ENCODE measurements at regions not wholly inside any gene's neighbourhood (a gene's known extent, or its start where the extent isn't known, plus 50 kb on each side); places are given as distances from the start of the nearest gene placed in this dataset.

DNA sequence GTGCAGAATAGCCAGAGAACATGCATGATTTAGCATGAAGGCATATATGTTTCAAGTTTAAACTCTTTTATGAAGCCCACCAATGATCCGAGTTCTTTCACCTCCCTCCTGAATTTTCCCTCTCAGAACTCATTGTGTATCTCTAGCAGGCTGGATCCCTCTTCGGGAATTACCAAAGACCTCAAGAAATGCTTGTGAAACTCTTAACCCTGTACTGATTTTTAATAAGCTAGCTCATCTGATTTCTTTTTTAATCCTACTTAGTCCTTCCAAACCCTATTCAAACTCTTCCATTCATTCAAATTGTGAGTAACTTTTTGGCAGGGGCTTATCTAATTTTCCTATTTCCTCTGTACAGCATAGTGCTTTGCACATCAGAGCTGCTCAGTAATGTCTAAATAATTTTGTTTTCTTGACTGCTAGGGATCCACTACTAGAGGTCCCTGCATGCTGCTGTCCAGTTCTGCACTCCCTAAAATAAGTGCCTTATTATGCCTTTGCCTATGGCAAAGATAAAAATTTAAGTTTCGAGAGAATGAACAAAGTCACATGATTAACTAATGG lies 723.8 kb downstream of the CDH11 start:
- no peaks in the 10 kb centered on the region for H3K4me1 Mint-ChIP-seq (ENCODE audit: low read depth, unreplicated experiment)
- Histone ChIP-seq H3K4me3 (ENCODE audit: low read depth, low read length) (no peak overlapping the region), H3K36me3 (ENCODE audit: control insufficient read depth, insufficient read depth, low read length) (no peaks in the 10 kb centered on the region), H3K4me1 (no peaks in the 10 kb centered on the region), H3K9me3 (no peaks in the 10 kb centered on the region; the same call in 1 of the 2 replicates), H3K27me3 (replicated peaks; ENCODE audit: control insufficient read depth, insufficient read depth, low read length) (no peaks in the 10 kb centered on the region)
- no TSS peak for BruUV-seq (replicated peaks)
- H3K36me3 Mint-ChIP-seq (ENCODE audit: insufficient read depth, unreplicated experiment), result no peaks in the 10 kb centered on the region
- TF ChIP-seq, protein P1, sequence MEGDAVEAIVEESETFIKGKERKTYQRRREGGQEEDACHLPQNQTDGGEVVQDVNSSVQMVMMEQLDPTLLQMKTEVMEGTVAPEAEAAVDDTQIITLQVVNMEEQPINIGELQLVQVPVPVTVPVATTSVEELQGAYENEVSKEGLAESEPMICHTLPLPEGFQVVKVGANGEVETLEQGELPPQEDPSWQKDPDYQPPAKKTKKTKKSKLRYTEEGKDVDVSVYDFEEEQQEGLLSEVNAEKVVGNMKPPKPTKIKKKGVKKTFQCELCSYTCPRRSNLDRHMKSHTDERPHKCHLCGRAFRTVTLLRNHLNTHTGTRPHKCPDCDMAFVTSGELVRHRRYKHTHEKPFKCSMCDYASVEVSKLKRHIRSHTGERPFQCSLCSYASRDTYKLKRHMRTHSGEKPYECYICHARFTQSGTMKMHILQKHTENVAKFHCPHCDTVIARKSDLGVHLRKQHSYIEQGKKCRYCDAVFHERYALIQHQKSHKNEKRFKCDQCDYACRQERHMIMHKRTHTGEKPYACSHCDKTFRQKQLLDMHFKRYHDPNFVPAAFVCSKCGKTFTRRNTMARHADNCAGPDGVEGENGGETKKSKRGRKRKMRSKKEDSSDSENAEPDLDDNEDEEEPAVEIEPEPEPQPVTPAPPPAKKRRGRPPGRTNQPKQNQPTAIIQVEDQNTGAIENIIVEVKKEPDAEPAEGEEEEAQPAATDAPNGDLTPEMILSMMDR (IDR thresholded peaks at IDR 0.05; ENCODE audit: insufficient read depth in 1 of 2, low read depth in 1 of 2, low read length in 1 of 2, severe bottlenecking in 1 of 2, unreplicated experiment in 1 of 2), result no peak
- no peak for DNase-seq
- H3K4me3 Mint-ChIP-seq (ENCODE audit: unreplicated experiment), result no peak overlapping the region
- POLR2A ChIA-PET, result no interaction called here
- no peaks in the 10 kb centered on the region for H3K27me3 Mint-ChIP-seq (ENCODE audit: insufficient read depth, unreplicated experiment)
- H3K27ac Mint-ChIP-seq (ENCODE audit: unreplicated experiment), result no peak overlapping the region
- no peaks in the 10 kb centered on the region for H3K9me3 Mint-ChIP-seq (ENCODE audit: unreplicated experiment)
- CTCF ChIA-PET, result no interaction called here
- intact Hi-C loops (cut with micrococcal nuclease; ENCODE audit: unreplicated experiment), result no loop called here

DNA sequence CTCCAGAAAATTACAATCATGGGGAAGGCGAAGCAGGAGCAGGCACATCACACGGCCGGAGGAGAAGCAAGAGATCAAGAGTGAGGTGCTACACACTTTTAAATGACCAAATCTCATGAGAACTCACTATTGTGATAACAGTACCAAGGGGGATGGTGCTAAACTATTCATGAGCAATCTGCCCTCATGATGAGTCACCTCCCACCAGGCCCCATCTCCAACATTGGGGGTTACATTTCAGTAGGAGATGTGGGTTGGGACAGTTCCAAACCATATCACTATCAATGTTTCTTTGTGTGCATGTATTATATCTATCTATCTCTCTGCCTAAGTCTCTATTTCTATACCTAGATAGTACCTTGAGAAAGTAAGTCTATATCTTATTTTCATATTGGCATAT lies 724.8 kb downstream of the CDH11 start:
- no peaks in the 10 kb centered on the region for H3K4me1 ChIP-seq
- H3K27me3 Mint-ChIP-seq (ENCODE audit: insufficient read depth, unreplicated experiment), result no peaks in the 10 kb centered on the region
- no peaks in the 10 kb centered on the region for H3K27me3 ChIP-seq (replicated peaks; ENCODE audit: control insufficient read depth, insufficient read depth, low read length)
- H3K27ac Mint-ChIP-seq (ENCODE audit: unreplicated experiment), result no peak overlapping the region
- H3K9me3 Mint-ChIP-seq (ENCODE audit: unreplicated experiment), result no peaks in the 10 kb centered on the region
- no peaks in the 10 kb centered on the region; the same call in 1 of the 2 replicates for H3K9me3 ChIP-seq
- no peak overlapping the region for H3K4me3 Mint-ChIP-seq (ENCODE audit: unreplicated experiment)
- no peaks in the 10 kb centered on the region for H3K36me3 Mint-ChIP-seq (ENCODE audit: insufficient read depth, unreplicated experiment)
- no peak overlapping the region for H3K4me3 ChIP-seq (ENCODE audit: low read depth, low read length)
- H3K4me1 Mint-ChIP-seq (ENCODE audit: low read depth, unreplicated experiment), result no peaks in the 10 kb centered on the region
- BruUV-seq (replicated peaks), result no TSS peak
- POLR2A ChIA-PET, result no interaction called here
- no peaks in the 10 kb centered on the region for H3K36me3 ChIP-seq (ENCODE audit: control insufficient read depth, insufficient read depth, low read length)
- CTCF ChIA-PET, result no interaction called here
- TF ChIP-seq, protein P1 (IDR thresholded peaks at IDR 0.05; ENCODE audit: insufficient read depth in 1 of 2, low read depth in 1 of 2, low read length in 1 of 2, severe bottlenecking in 1 of 2, unreplicated experiment in 1 of 2), result no peak
- DNase-seq, result no peak
- intact Hi-C loops (cut with micrococcal nuclease; ENCODE audit: unreplicated experiment), result no loop called here

DNA sequence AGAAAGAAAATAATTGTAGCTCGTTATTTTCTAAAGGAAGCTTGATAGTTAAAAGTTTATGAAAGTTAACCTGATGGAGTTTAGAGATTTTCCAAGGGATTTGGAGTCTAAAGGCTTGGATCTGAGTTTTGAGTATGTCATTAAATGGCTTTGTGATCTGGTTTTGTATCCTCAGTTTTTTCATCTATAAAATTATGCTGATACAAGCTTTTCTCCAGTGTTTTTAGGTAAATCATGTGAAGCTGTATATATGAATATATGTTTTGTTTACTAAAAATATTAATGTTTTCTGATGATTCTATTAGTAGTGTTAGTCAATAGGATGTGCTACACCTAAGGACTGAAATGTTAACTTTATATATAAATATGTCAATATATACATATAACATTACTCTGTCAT lies 727.8 kb downstream of the CDH11 start:
- POLR2A ChIA-PET, result no interaction called here
- BruUV-seq (replicated peaks), result no TSS peak

More for the DNA sequence above, 727.8 kb downstream of the CDH11 start:
- intact Hi-C loops (cut with micrococcal nuclease; ENCODE audit: unreplicated experiment), result no loop called here
- H3K9me3 Mint-ChIP-seq (ENCODE audit: unreplicated experiment), result no peaks in the 10 kb centered on the region
- Histone ChIP-seq H3K9me3 (no peaks in the 10 kb centered on the region; the same call in 1 of the 2 replicates), H3K27me3 (replicated peaks; ENCODE audit: control insufficient read depth, insufficient read depth, low read length) (no peaks in the 10 kb centered on the region), H3K4me3 (ENCODE audit: low read depth, low read length) (no peak overlapping the region), H3K4me1 (no peaks in the 10 kb centered on the region), H3K36me3 (ENCODE audit: control insufficient read depth, insufficient read depth, low read length) (no peaks in the 10 kb centered on the region)
- no peak overlapping the region for H3K4me3 Mint-ChIP-seq (ENCODE audit: unreplicated experiment)
- H3K36me3 Mint-ChIP-seq (ENCODE audit: insufficient read depth, unreplicated experiment), result no peaks in the 10 kb centered on the region
- TF ChIP-seq, protein P1 (IDR thresholded peaks at IDR 0.05; ENCODE audit: insufficient read depth in 1 of 2, low read depth in 1 of 2, low read length in 1 of 2, severe bottlenecking in 1 of 2, unreplicated experiment in 1 of 2), result no peak
- no peak for DNase-seq
- no peaks in the 10 kb centered on the region for H3K27me3 Mint-ChIP-seq (ENCODE audit: insufficient read depth, unreplicated experiment)
- no peak overlapping the region for H3K27ac Mint-ChIP-seq (ENCODE audit: unreplicated experiment)
- no peaks in the 10 kb centered on the region for H3K4me1 Mint-ChIP-seq (ENCODE audit: low read depth, unreplicated experiment)
- CTCF ChIA-PET, result no interaction called here
